ENCODE measurements at regions not wholly inside any gene's neighbourhood (a gene's known extent, or its start where the extent isn't known, plus 50 kb on each side); places are given as distances from the start of the nearest gene placed in this dataset.

- intact Hi-C loops (cut with micrococcal nuclease): no loop called here
- WGBS (ENCODE audit: insufficient coverage): no CpG with 5 or more reads among the region's 3 CpGs
- no peak for TF ChIP-seq CTCF (IDR thresholded peaks at IDR 0.05)
- Mint-ChIP-seq H3K9me3 (peaks cover 0 to 4% (median 0%) of the 10 kb centered on the region in 7 donors), H3K27me3 (ENCODE audit: low read depth in 3 of 3) (peaks cover 0 to 4% (median 0%) of the 10 kb centered on the region in 3 donors), H3K36me3 (no peaks in the 10 kb centered on the region), H3K27ac (no peak overlapping the region), H3K4me3 (no peak overlapping the region), H3K4me1 (peaks cover 9% of the 10 kb centered on the region)
- Histone ChIP-seq H3K4me3 (replicated peaks in 1 of 3; ENCODE audit: low read depth in 2 of 3, low read length in 3 of 3) (no peak overlapping the region), H2AFZ (ENCODE audit: insufficient read depth, low read depth, low read length, poor library complexity, severe bottlenecking) (no peak overlapping the region), H3K9me3 (replicated peaks in 1 of 2; ENCODE audit: control insufficient read depth in 1 of 2, insufficient read depth in 1 of 2, low read length in 2 of 2) (no peaks in the 10 kb centered on the region), H4K20me1 (ENCODE audit: insufficient read depth, low read length) (no peaks in the 10 kb centered on the region), H3K9ac (ENCODE audit: insufficient read depth, low read length, poor library complexity, severe bottlenecking) (no peak overlapping the region), H3K36me3 (replicated peaks in 1 of 2; ENCODE audit: control insufficient read depth in 1 of 2, insufficient read depth in 2 of 2, low read length in 2 of 2) (no peaks in the 10 kb centered on the region), H3K27me3 (ENCODE audit: control insufficient read depth in 2 of 2, insufficient read depth in 2 of 2, low read length in 2 of 2) (no peaks in the 10 kb centered on the region), H3K4me2 (replicated peaks; ENCODE audit: extremely low read depth, low read length, poor library complexity, severe bottlenecking) (no peak overlapping the region), H3K79me2 (ENCODE audit: insufficient read depth, low read length) (no peaks in the 10 kb centered on the region), H3K4me1 (ENCODE audit: control insufficient read depth in 1 of 2, insufficient read depth in 2 of 2, low read length in 2 of 2) (no peaks in the 10 kb centered on the region), H3K27ac (ENCODE audit: low read depth in 1 of 2, low read length in 2 of 2) (no peak overlapping the region)
- no peak for DNase-seq
Observed at GRCh38 chr7:95675632-95676031, 79.3 kb upstream of the PDK4 start.

- no peaks in the 10 kb centered on the region for H3K36me3 ChIP-seq (replicated peaks in 1 of 2; ENCODE audit: control insufficient read depth in 1 of 2, insufficient read depth in 2 of 2, low read length in 2 of 2)
- no peak for TF ChIP-seq CTCF (IDR thresholded peaks at IDR 0.05)
- no peaks in the 10 kb centered on the region for H3K79me2 ChIP-seq (ENCODE audit: insufficient read depth, low read length)
- no peak overlapping the region for H3K27ac ChIP-seq (ENCODE audit: low read depth in 1 of 2, low read length in 2 of 2)
- no peaks in the 10 kb centered on the region for H4K20me1 ChIP-seq (ENCODE audit: insufficient read depth, low read length)
- no peaks in the 10 kb centered on the region for H3K27me3 ChIP-seq (ENCODE audit: control insufficient read depth in 2 of 2, insufficient read depth in 2 of 2, low read length in 2 of 2)
- no peak overlapping the region for H3K4me2 ChIP-seq (replicated peaks; ENCODE audit: extremely low read depth, low read length, poor library complexity, severe bottlenecking)
- peaks cover 0 to 4% (median 0%) of the 10 kb centered on the region in 7 donors for H3K9me3 Mint-ChIP-seq
- peaks cover 0 to 4% (median 0%) of the 10 kb centered on the region in 3 donors for H3K27me3 Mint-ChIP-seq (ENCODE audit: low read depth in 3 of 3)
- no peaks in the 10 kb centered on the region for H3K4me1 ChIP-seq (ENCODE audit: control insufficient read depth in 1 of 2, insufficient read depth in 2 of 2, low read length in 2 of 2)
- no peak overlapping the region for H3K27ac Mint-ChIP-seq
- no peak overlapping the region for H2AFZ ChIP-seq (ENCODE audit: insufficient read depth, low read depth, low read length, poor library complexity, severe bottlenecking)
- no peak for DNase-seq
- intact Hi-C loops (cut with micrococcal nuclease): no loop called here
- peaks cover 9% of the 10 kb centered on the region for H3K4me1 Mint-ChIP-seq
- no peaks in the 10 kb centered on the region for H3K36me3 Mint-ChIP-seq
- no CpG with 5 or more reads among the region's 6 CpGs for WGBS (ENCODE audit: insufficient coverage)
- no peak overlapping the region for H3K4me3 ChIP-seq (replicated peaks in 1 of 3; ENCODE audit: low read depth in 2 of 3, low read length in 3 of 3)
- H3K9ac ChIP-seq (ENCODE audit: insufficient read depth, low read length, poor library complexity, severe bottlenecking): no peak overlapping the region
- H3K4me3 Mint-ChIP-seq: no peak overlapping the region
- no peaks in the 10 kb centered on the region for H3K9me3 ChIP-seq (replicated peaks in 1 of 2; ENCODE audit: control insufficient read depth in 1 of 2, insufficient read depth in 1 of 2, low read length in 2 of 2)
Observed at GRCh38 chr7:95675016-95675415, 78.7 kb upstream of the PDK4 start.

Data from CD14-positive monocyte (primary cell).